GM04503 (cell line): ENCODE measurements at regions not wholly inside any gene's neighbourhood (a gene's known extent, or its start where the extent isn't known, plus 50 kb on each side); places are given as distances from the start of the nearest gene placed in this dataset.

Experiments used
- DNase-seq: peaks from one replicate; pipeline ENCODE4 v3.0.0-alpha.2; 2012; ENCODE audit warnings: low read depth

GRCh38 chr16:54362591-54363206, 76.1 kb upstream of the IRX3 start:
- DNase-seq, result no peak

- DNase-seq, result no peak
These were observed 74.7 kb upstream of the IRX3 start for GRCh38 chr16:54361246-54361645.

GRCh38 chr16:54360681-54361080, 74.1 kb upstream of the IRX3 start:
- no peak for DNase-seq

GRCh38 chr16:54359555-54359954, 73.0 kb upstream of the IRX3 start:
- DNase-seq, result no peak

GRCh38 chr16:54359081-54359480, 72.5 kb upstream of the IRX3 start:
- DNase-seq, result no peak

- no peak for DNase-seq
These were observed 69.8 kb upstream of the IRX3 start for GRCh38 chr16:54356391-54356790.

- DNase-seq, result no peak
These were observed 68.7 kb upstream of the IRX3 start for GRCh38 chr16:54355251-54355650.

- DNase-seq, result no peak
These were observed 66.5 kb upstream of the IRX3 start for GRCh38 chr16:54353097-54353496.

GRCh38 chr16:54351171-54351570, 64.6 kb upstream of the IRX3 start:
- no peak for DNase-seq

GRCh38 chr16:54347961-54348360, 61.4 kb upstream of the IRX3 start:
- no peak for DNase-seq

GRCh38 chr16:54346041-54346440, 59.5 kb upstream of the IRX3 start:
- DNase-seq, result no peak

GRCh38 chr16:54344646-54345630, 58.4 kb upstream of the IRX3 start:
- no peak for DNase-seq

GRCh38 chr16:54342966-54343365, 56.4 kb upstream of the IRX3 start:
- no peak for DNase-seq

GRCh38 chr16:54341892-54342776, 55.5 kb upstream of the IRX3 start:
- DNase-seq, result no peak

- no peak for DNase-seq
These were observed 53.9 kb upstream of the IRX3 start for GRCh38 chr16:54340531-54340930.

GRCh38 chr16:54336631-54337204, 50.1 kb upstream of the IRX3 start:
- DNase-seq, result no peak
